Motor neuron (in vitro differentiated cells): ENCODE measurements at regions not wholly inside any gene's neighbourhood (a gene's known extent, or its start where the extent isn't known, plus 50 kb on each side); places are given as distances from the start of the nearest gene placed in this dataset.

Experiments
- ATAC-seq, 8 experiments: fragments of 200-7000 bp; cut with Tn5 transposase; replicated peaks in 6 of 8; 2 replicates each; pipeline ENCODE4 v1.8.0; 2021; ENCODE audit warnings: mild to moderate bottlenecking in 8 of 8, moderate library complexity in 8 of 8
- H3K27ac ChIP-seq, 2 donors: fragments of 250-450 bp; sonication (Bioruptor Pico); 2 replicates each; pipeline ENCODE4 v1.9.0; 2021; ENCODE audit warnings: antibody characterized with exemption in 2 of 2, mild to moderate bottlenecking in 2 of 2, moderate library complexity in 1 of 2
- H3K4me1 ChIP-seq, 2 donors: fragments of 250-450 bp; sonication (Bioruptor Pico); replicated peaks in 1 of 2; 2 replicates each; pipeline ENCODE4 v1.6.1; 2021; ENCODE audit warnings: antibody characterized with exemption in 2 of 2, mild to moderate bottlenecking in 2 of 2, moderate library complexity in 1 of 2
- H3K4me3 ChIP-seq, 5 donors: fragments of 250-450 bp; sonication (Bioruptor Pico); 2 replicates each; pipeline ENCODE4 v1.9.0; 2021; ENCODE audit warnings: antibody characterized with exemption in 5 of 5, mild to moderate bottlenecking in 5 of 5, moderate library complexity in 4 of 5
- WGBS, 10 experiments: fragments of 450-650 bp; shearing (Covaris generic); methylation state at CpG; one replicate each; pipeline ENCODE4 v1.0.0; 2022; 5-methylcytosine and 5-hydroxymethylcytosine counted together
- in situ Hi-C, 9 experiments: fragments of 400-800 bp; cut with MboI; loops; one replicate each; pipeline ENCODE4 v1.15.0; 2021; ENCODE audit warnings: low sequenced_read_pairs in 9 of 9, low pct_unique_long_range_greater_than_20kb in 2 of 9; ENCODE audit not compliant: unreplicated experiment in 9 of 9

- no peak for ATAC-seq
- H3K4me3 ChIP-seq: no peak overlapping the region
- no peaks in the 10 kb centered on the region for H3K4me1 ChIP-seq
- H3K27ac ChIP-seq: no peak overlapping the region
- in situ Hi-C loops: no loop called here
- 0 to 100% (median 82%) methylated on average over 2 to 3 of the region's 3 CpGs; no CpG with 5 or more reads in 1 of the 10 experiments for WGBS, 10 experiments
Observed at GRCh38 chr12:41819948-41820347, 324.7 kb downstream of the GXYLT1 start.

GRCh38 chr12:41804026-41804425, 340.6 kb downstream of the GXYLT1 start:
- WGBS, 10 experiments: 0 to 100% (median 73%) methylated on average over 1 to 2 of the region's 2 CpGs; no CpG with 5 or more reads in 2 of the 10 experiments
- H3K4me3 ChIP-seq: no peak overlapping the region
- H3K4me1 ChIP-seq: peaks cover 0 to 6% of the 10 kb centered on the region in 2 donors
- no peak overlapping the region for H3K27ac ChIP-seq
- ATAC-seq: no peak
- in situ Hi-C loops: no loop called here

GRCh38 chr12:41802803-41803202, 341.9 kb downstream of the GXYLT1 start:
- no peak for ATAC-seq
- 10 to 86% (median 80%) methylated on average over 1 to 2 of the region's 2 CpGs; no CpG with 5 or more reads in 5 of the 10 experiments for WGBS, 10 experiments
- no peak overlapping the region for H3K27ac ChIP-seq
- H3K4me1 ChIP-seq: peaks cover 0 to 6% of the 10 kb centered on the region in 2 donors
- in situ Hi-C loops: no loop called here
- H3K4me3 ChIP-seq: no peak overlapping the region

DNA sequence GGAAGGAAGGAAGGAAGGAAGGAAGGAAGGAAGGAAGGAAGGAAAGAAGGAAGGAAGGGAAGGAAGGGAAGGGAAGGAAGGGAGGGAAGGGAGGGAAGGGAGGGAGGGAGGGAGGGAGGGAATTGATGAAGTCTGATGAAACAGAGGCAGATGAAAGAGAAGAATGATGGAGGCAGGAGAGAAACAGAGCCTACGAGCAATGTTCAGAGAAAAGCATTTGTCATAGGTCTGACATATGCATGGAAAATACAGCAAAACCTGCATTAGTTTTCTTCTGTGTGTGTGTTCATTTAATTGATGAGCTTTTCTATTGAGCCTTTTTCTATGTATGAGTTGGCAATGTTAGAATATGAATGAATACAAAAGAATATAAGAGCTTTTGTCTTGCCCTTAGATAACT, 343.4 kb downstream of the GXYLT1 start:
- H3K4me3 ChIP-seq: no peak overlapping the region
- peak in 1 of 8 experiments; percentile 32 for ATAC-seq
- no peak overlapping the region for H3K27ac ChIP-seq
- H3K4me1 ChIP-seq: peaks cover 0 to 6% of the 10 kb centered on the region in 2 donors
- in situ Hi-C loops: no loop called here
- WGBS, 10 experiments: 18 to 57% methylated on average over 1 of the region's 1 CpG; no CpG with 5 or more reads in 8 of the 10 experiments

DNA sequence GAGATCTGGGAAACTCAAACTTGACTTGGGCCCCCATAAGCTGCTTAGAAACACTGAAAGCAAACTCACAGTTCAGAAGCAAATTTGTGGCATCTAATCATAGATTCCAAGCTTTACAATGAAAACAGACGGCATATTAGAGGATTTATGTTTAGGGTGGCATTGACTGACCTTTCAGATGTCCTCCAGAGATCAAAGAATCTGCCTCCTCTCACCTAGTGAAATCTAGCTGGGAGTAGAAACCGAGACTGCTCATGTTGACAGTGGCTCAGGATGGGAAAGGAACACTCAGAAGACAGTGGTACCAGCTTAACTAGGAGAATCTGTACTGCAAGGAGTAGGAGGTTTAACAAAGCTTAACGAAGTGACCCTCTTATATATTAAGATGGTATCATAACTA, 345.0 kb downstream of the GXYLT1 start:
- in situ Hi-C loops: no loop called here
- ATAC-seq: no peak
- 0 to 91% (median 81%) methylated on average over 1 to 3 of the region's 3 CpGs for WGBS, 10 experiments
- no peak overlapping the region for H3K27ac ChIP-seq
- H3K4me1 ChIP-seq: peaks cover 6 to 12% of the 10 kb centered on the region in 2 donors
- H3K4me3 ChIP-seq: no peak overlapping the region

DNA sequence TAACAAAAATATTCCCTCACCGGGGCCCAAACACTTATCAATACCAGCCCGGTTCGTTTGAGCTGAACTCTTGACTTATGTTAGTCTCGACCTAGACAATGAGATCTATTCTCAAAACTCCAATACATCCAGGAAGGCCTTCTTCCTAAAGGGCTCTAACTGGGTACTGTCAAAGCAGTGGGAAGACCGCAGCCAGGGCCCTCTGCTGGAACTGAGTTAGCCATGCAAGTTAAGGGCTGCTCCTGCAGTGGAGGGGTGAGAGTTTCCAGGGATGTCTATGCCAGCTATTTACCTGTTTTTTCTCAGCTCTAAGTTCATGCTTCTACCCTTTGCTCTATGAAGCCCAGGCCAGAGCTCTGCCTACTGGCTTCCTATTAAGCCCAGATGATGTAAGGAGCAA, 348.8 kb downstream of the GXYLT1 start:
- ATAC-seq: peak in 5 of 8 experiments; percentile 11 to 41 (median 30)
- H3K27ac ChIP-seq: no peak overlapping the region
- no peak overlapping the region for H3K4me3 ChIP-seq
- in situ Hi-C loops: no loop called here
- peaks cover 14 to 15% of the 10 kb centered on the region in 2 donors for H3K4me1 ChIP-seq
- 14 to 100% (median 75%) methylated on average over 1 to 5 of the region's 5 CpGs; no CpG with 5 or more reads in 3 of the 10 experiments for WGBS, 10 experiments

GRCh38 chr12:41795051-41795600, 349.5 kb downstream of the GXYLT1 start:
- H3K4me1 ChIP-seq: peaks cover 14 to 15% of the 10 kb centered on the region in 2 donors
- in situ Hi-C loops: no loop called here
- H3K27ac ChIP-seq: no peak overlapping the region
- H3K4me3 ChIP-seq: no peak overlapping the region
- peak in 3 of 8 experiments; percentile 13 to 79 (median 69) for ATAC-seq
- 4 to 90% (median 40%) methylated on average over 1 to 8 of the region's 8 CpGs; no CpG with 5 or more reads in 1 of the 10 experiments for WGBS, 10 experiments

DNA sequence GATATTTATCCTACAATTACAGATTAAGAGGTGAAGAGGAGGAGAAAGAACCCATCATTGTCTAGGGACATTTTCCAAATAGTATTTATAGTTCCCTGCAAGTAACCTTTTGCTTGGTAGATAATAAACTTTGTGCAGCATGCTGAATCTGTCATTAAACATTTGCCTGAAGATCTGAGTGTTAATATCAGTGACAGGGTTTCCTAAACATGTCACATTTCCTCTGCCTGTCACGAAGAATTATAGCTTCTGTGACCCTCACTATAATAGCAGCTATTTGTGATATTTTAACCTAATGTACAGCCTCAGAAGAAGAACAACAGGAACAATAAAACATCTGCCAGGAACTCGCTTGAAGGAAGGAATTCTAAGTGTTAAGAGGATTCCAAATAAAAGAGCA, 350.3 kb downstream of the GXYLT1 start:
- peaks cover 14 to 15% of the 10 kb centered on the region in 2 donors for H3K4me1 ChIP-seq
- 0 to 69% (median 29%) methylated on average over 1 to 2 of the region's 2 CpGs for WGBS, 10 experiments
- ATAC-seq: peak in 5 of 8 experiments; percentile 9 to 80 (median 77)
- in situ Hi-C loops: no loop called here
- H3K4me3 ChIP-seq: no peak overlapping the region
- no peak overlapping the region for H3K27ac ChIP-seq

GRCh38 chr12:41784957-41785356, 359.7 kb downstream of the GXYLT1 start:
- H3K4me3 ChIP-seq: no peak overlapping the region
- peaks cover 10 to 20% of the 10 kb centered on the region in 2 donors for H3K4me1 ChIP-seq
- H3K27ac ChIP-seq: no peak overlapping the region
- WGBS, 10 experiments: 0 to 82% (median 40%) methylated on average over 1 to 2 of the region's 2 CpGs; no CpG with 5 or more reads in 1 of the 10 experiments
- peak in 4 of 8 experiments; percentile 9 to 94 (median 52) for ATAC-seq
- in situ Hi-C loops: no loop called here

- no peak overlapping the region for H3K4me3 ChIP-seq
- WGBS, 10 experiments: 0 to 100% (median 62%) methylated on average over 1 to 2 of the region's 2 CpGs; no CpG with 5 or more reads in 2 of the 10 experiments
- in situ Hi-C loops: no loop called here
Observed at GRCh38 chr12:41778934-41779333, 365.7 kb downstream of the GXYLT1 start.

DNA sequence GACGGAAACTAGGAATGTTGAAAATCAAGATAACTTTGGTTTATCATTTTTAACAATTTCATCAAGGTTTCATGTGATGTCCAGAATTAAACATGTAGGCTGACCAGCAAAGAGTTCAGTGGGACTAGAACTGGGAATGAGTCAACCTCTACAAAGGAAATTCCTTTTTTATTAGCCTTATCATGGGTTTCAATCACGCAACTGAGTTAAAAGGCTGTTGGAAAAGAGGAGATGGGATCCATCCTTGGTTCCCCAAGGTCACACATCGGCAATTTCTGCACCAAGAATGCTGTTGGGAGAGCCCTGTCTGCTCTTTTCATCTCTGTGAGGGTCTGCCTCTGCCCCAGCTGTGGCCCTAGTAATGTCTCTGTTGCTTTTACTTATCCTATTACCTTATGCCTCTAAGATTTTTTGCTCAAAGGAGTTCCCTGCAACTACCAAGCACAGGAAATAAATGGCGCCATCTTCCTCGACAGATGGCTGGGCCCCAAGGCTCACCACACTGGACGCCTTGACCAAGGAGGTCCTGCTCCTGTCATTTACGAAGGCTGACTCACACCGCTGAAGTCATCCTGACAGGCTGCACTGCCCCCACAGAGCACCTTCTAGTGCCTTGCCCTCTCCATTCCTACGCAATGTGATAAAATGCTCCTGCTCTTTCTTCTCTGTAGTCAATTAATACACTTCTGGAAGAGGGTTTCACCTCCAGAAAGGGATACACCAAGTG, 367.4 kb downstream of the GXYLT1 start:
- in situ Hi-C loops: no loop called here
- ATAC-seq: peak in 1 of 8 experiments; percentile 36
- WGBS, 10 experiments: 0 to 100% (median 64%) methylated on average over 1 to 8 of the region's 9 CpGs; no CpG with 5 or more reads in 1 of the 10 experiments

More at GRCh38 chr12:41778934-41779333, 365.7 kb downstream of the GXYLT1 start:
- no peak overlapping the region for H3K27ac ChIP-seq
- no peak for ATAC-seq
- H3K4me1 ChIP-seq: no peaks in the 10 kb centered on the region

DNA sequence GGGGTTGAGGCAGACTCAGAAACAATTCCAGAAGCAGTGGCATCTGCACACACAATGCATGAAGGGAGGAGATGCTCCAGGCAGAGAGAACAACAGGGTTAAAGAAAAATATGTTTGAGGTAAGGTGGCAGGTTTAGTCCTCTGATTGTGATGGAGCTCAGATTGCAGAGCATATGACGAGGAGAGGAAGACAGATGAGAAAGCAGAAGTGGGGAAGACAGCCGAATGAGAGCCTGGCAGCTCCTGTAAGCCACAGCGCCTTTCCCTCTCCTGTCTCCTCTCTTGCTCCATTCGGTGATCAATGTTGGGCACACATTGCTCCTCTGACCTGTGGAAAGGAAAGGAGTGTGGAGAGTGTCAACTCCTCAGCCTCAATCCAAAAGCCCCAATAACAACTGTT, 372.2 kb downstream of the GXYLT1 start:
- Histone ChIP-seq H3K27ac (no peak overlapping the region), H3K4me1 (peaks cover 0 to 13% of the 10 kb centered on the region in 2 donors), H3K4me3 (no peak overlapping the region)
- in situ Hi-C loops: no loop called here
- WGBS, 10 experiments: 0 to 100% (median 45%) methylated on average over 1 to 4 of the region's 4 CpGs; no CpG with 5 or more reads in 4 of the 10 experiments
- no peak for ATAC-seq

More for the DNA sequence above, 367.4 kb downstream of the GXYLT1 start:
- H3K4me3 ChIP-seq: no peak overlapping the region
- no peak overlapping the region for H3K27ac ChIP-seq
- no peaks in the 10 kb centered on the region for H3K4me1 ChIP-seq

- Histone ChIP-seq H3K4me1 (peaks cover 0 to 13% of the 10 kb centered on the region in 2 donors), H3K27ac (no peak overlapping the region), H3K4me3 (no peak overlapping the region)
- in situ Hi-C loops: no loop called here
- peak in 3 of 8 experiments; percentile 36 to 46 (median 36) for ATAC-seq
- WGBS, 10 experiments: 0 to 57% (median 40%) methylated on average over 1 of the region's 1 CpG; no CpG with 5 or more reads in 4 of the 10 experiments
Observed at GRCh38 chr12:41769810-41770209, 374.9 kb downstream of the GXYLT1 start.
